Left ventricle myocardium superior (tissue), 1 donor: ENCODE measurements at regions not wholly inside any gene's neighbourhood (a gene's known extent, or its start where the extent isn't known, plus 50 kb on each side); places are given as distances from the start of the nearest gene placed in this dataset.
A peak's percentile ranks its signal among the peaks of the same experiment; 100 is the strongest.
"Not testable (repeated sequence)": the region's sequence is repeated elsewhere in the genome, so short reads cannot be mapped to it uniquely, and the experiment has no call there.

Experiments
- ATAC-seq: fragments of 200-7000 bp; cut with Tn5 transposase; one replicate; pipeline ENCODE4 v1.9.1; 2020; ENCODE audit warnings: mild to moderate bottlenecking, moderate library complexity
- DNase-seq: peaks from one replicate; pipeline ENCODE4 v3.0.0-alpha.2; 2020
- intact Hi-C: fragments of 100-400 bp; cut with micrococcal nuclease; formaldehyde crosslinking; loops from one replicate; pipeline ENCODE4 v1.11.0; 2022
- donor health status: DM: no; HTN: yes; CAD: no; lungs with severe emphysema.

- ATAC-seq, result no peak
- no peak for DNase-seq
- intact Hi-C loops, result no loop called here
These were observed 228.7 kb downstream of the KCNRG start for GRCh38 chr13:50243931-50244330.

- ATAC-seq (no peak), DNase-seq (no peak)
- intact Hi-C loops, result no loop called here
These were observed 229.1 kb downstream of the KCNRG start for GRCh38 chr13:50244355-50244712.

GRCh38 chr13:50244713-50245574 lies 229.7 kb downstream of the KCNRG start:
- no peak for DNase-seq
- intact Hi-C loops, result no loop called here
- ATAC-seq, result no peak

GRCh38 chr13:50247223-50247622 lies 232.0 kb downstream of the KCNRG start:
- DNase-seq (no peak), ATAC-seq (no peak)
- intact Hi-C loops, result no loop called here

GRCh38 chr13:50248516-50249143 lies 233.4 kb downstream of the KCNRG start:
- ATAC-seq (no peak), DNase-seq (no peak)
- intact Hi-C loops, result no loop called here

GRCh38 chr13:50249144-50249521 lies 233.9 kb downstream of the KCNRG start:
- intact Hi-C loops, result no loop called here
- DNase-seq, result no peak

GRCh38 chr13:50250401-50250800 lies 235.2 kb downstream of the KCNRG start:
- DNase-seq (no peak), ATAC-seq (no peak)
- intact Hi-C loops, result no loop called here

More at GRCh38 chr13:50249144-50249521, 233.9 kb downstream of the KCNRG start:
- ATAC-seq, result no peak

GRCh38 chr13:50255639-50256038 lies 240.4 kb downstream of the KCNRG start:
- intact Hi-C loops, result no loop called here
- DNase-seq (no peak), ATAC-seq (no peak)

GRCh38 chr13:50256536-50257321 lies 241.5 kb downstream of the KCNRG start:
- intact Hi-C loops, ATAC-seq, DNase-seq: not testable (repeated sequence)

GRCh38 chr13:50257646-50258045 lies 242.4 kb downstream of the KCNRG start:
- DNase-seq (no peak), ATAC-seq (no peak)
- intact Hi-C loops, result no loop called here

- ATAC-seq (no peak), DNase-seq (no peak)
- intact Hi-C loops, result no loop called here
These were observed 246.1 kb downstream of the KCNRG start for GRCh38 chr13:50261130-50261901.

- intact Hi-C loops, result no loop called here
- DNase-seq (no peak), ATAC-seq (no peak)
These were observed 251.8 kb downstream of the KCNRG start for GRCh38 chr13:50267066-50267465.

GRCh38 chr13:50267917-50268316 lies 252.7 kb downstream of the KCNRG start:
- peak; percentile 21 for ATAC-seq
- intact Hi-C loops, result no loop called here
- no peak for DNase-seq

- ATAC-seq (no peak), DNase-seq (no peak)
These were observed 253.3 kb downstream of the KCNRG start for GRCh38 chr13:50268500-50268899.

GRCh38 chr13:50274181-50274580 lies 258.9 kb downstream of the KCNRG start:
- intact Hi-C loops, result no loop called here
- DNase-seq, result no peak
- ATAC-seq, result no peak

More at GRCh38 chr13:50268500-50268899, 253.3 kb downstream of the KCNRG start:
- intact Hi-C loops, result no loop called here

GRCh38 chr13:50275392-50276063 lies 260.3 kb downstream of the KCNRG start:
- intact Hi-C loops, result no loop called here
- ATAC-seq, result no peak
- no peak for DNase-seq

GRCh38 chr13:50276550-50276949 lies 261.3 kb downstream of the KCNRG start:
- intact Hi-C loops, result no loop called here

GRCh38 chr13:50277127-50277526 lies 261.9 kb downstream of the KCNRG start:
- no peak for ATAC-seq
- no peak for DNase-seq
- intact Hi-C loops, result no loop called here

More at GRCh38 chr13:50276550-50276949, 261.3 kb downstream of the KCNRG start:
- ATAC-seq, result no peak
- no peak for DNase-seq

- intact Hi-C loops, result no loop called here
- no peak for DNase-seq
- ATAC-seq, result no peak
These were observed 262.7 kb downstream of the KCNRG start for GRCh38 chr13:50277906-50278305.
